ENCODE measurements at regions not wholly inside any gene's neighbourhood (a gene's known extent, or its start where the extent isn't known, plus 50 kb on each side); places are given as distances from the start of the nearest gene placed in this dataset.

DNA sequence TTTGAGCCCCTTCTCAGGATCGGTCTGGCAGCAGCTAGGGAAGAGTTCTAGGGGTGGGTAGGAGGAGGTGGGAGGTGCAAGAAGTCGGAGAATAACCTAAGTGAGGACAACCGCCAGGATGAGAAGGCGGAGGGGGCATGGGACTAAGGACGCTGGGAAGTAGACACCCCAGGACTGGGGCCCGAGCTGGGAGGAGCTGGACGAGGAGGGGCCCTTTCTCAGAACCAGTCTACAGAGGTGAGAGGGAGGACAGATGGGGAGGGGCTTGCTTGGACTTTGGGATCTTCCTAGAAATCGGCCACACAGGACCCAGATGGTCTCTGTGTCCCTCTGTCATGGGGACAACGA is 90.0 kb upstream of the MYL10 start:
- TF ChIP-seq CTCF (conservative IDR thresholded peaks at IDR 0.05): no peak
- no peak for TF ChIP-seq ZFX (IDR thresholded peaks at IDR 0.05)
